MM.1S (cell line): ENCODE measurements at regions not wholly inside any gene's neighbourhood (a gene's known extent, or its start where the extent isn't known, plus 50 kb on each side); places are given as distances from the start of the nearest gene placed in this dataset.

Experiments used
- EZH2 ChIP-seq: fragments of 300-600 bp; sonication (generic); optimal IDR thresholded peaks from 2 replicates; pipeline ENCODE3; 2017; ENCODE audit warnings: low read depth, mild to moderate bottlenecking, antibody characterized with exemption, low read length, mixed read lengths
- EZH2phosphoT487 ChIP-seq: fragments of 300-600 bp; sonication (generic); IDR thresholded peaks from 2 replicates; pipeline ENCODE4 v1.6.1; 2018; ENCODE audit warnings: antibody characterized with exemption, low read length
- TF ChIP-seq, protein P1 (sequence below): fragments of 300-600 bp; sonication (generic); IDR thresholded peaks from 2 replicates; pipeline ENCODE4 v1.5.1; 2016; ENCODE audit warnings: antibody characterized with exemption, low read length, mixed read lengths

DNA sequence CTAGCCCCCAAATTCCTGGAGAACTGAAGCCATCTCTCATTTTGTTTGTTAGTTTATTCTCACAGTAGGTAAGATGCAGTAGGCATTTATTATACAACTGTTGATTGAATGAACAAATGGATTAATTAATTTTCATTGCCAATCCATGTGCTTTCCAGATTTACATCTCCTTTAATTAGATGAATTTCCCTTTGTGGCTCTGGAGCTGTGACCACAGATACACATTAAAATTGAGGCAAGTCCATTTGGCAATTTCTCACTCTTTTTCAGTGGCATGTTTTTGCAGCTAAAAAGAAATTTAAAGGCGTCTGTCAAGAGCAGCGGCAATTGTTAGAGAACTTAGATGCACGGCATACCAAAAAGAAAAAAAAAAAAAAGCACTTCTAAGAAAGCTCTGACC, 635.4 kb upstream of the SOX9 start:
- TF ChIP-seq, protein P1, sequence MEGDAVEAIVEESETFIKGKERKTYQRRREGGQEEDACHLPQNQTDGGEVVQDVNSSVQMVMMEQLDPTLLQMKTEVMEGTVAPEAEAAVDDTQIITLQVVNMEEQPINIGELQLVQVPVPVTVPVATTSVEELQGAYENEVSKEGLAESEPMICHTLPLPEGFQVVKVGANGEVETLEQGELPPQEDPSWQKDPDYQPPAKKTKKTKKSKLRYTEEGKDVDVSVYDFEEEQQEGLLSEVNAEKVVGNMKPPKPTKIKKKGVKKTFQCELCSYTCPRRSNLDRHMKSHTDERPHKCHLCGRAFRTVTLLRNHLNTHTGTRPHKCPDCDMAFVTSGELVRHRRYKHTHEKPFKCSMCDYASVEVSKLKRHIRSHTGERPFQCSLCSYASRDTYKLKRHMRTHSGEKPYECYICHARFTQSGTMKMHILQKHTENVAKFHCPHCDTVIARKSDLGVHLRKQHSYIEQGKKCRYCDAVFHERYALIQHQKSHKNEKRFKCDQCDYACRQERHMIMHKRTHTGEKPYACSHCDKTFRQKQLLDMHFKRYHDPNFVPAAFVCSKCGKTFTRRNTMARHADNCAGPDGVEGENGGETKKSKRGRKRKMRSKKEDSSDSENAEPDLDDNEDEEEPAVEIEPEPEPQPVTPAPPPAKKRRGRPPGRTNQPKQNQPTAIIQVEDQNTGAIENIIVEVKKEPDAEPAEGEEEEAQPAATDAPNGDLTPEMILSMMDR = no peak
- no peak for TF ChIP-seq EZH2phosphoT487
- no peak for TF ChIP-seq EZH2
